LNCAP (cell line): ENCODE measurements at regions not wholly inside any gene's neighbourhood (a gene's known extent, or its start where the extent isn't known, plus 50 kb on each side); places are given as distances from the start of the nearest gene placed in this dataset.

Source experiments
- TF ChIP-seq, protein P1 (sequence below): fragments of 450-650 bp; IDR thresholded peaks from 2 replicates; pipeline ENCODE4 v1.5.1; 2017; ENCODE audit warnings: mild to moderate bottlenecking

DNA sequence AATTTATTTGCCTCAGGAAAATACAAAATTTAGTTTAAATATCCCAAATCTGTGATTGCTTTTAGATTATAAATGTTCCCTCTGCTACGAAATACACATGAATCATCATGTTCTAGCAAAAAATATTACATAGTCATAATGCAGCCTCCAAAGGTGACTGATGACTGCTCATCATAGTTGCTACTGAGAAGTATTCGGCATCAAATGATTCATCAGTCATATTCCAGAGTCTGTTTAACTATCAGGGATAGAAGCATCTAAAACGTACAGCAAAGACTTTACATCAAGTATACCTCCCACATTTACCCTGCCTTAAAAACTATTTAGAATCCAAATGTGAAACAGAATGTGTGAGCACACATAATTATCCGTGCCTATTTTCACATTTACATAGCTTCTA, 626.0 kb downstream of the CDH26 start:
- TF ChIP-seq, protein P1, sequence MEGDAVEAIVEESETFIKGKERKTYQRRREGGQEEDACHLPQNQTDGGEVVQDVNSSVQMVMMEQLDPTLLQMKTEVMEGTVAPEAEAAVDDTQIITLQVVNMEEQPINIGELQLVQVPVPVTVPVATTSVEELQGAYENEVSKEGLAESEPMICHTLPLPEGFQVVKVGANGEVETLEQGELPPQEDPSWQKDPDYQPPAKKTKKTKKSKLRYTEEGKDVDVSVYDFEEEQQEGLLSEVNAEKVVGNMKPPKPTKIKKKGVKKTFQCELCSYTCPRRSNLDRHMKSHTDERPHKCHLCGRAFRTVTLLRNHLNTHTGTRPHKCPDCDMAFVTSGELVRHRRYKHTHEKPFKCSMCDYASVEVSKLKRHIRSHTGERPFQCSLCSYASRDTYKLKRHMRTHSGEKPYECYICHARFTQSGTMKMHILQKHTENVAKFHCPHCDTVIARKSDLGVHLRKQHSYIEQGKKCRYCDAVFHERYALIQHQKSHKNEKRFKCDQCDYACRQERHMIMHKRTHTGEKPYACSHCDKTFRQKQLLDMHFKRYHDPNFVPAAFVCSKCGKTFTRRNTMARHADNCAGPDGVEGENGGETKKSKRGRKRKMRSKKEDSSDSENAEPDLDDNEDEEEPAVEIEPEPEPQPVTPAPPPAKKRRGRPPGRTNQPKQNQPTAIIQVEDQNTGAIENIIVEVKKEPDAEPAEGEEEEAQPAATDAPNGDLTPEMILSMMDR: no peak

DNA sequence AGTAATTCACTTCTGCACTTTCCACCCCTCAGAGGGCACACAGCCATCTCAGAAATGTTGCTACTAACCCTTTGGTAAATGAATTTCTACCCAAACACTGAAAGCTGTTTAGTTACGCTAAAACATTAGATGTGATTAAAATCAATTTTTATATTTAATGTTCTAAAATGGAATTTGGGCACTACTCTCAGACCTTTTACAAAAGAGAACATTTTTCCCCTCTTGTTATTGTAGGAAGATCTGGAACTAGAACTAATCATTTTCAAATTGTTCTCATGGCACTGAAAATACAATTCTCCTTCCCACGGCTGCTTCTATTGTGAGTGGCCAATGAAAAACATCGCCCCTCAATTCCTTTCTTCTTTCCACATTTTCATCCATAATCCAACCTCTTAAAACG, 627.4 kb downstream of the CDH26 start:
- TF ChIP-seq, protein P1: no peak

DNA sequence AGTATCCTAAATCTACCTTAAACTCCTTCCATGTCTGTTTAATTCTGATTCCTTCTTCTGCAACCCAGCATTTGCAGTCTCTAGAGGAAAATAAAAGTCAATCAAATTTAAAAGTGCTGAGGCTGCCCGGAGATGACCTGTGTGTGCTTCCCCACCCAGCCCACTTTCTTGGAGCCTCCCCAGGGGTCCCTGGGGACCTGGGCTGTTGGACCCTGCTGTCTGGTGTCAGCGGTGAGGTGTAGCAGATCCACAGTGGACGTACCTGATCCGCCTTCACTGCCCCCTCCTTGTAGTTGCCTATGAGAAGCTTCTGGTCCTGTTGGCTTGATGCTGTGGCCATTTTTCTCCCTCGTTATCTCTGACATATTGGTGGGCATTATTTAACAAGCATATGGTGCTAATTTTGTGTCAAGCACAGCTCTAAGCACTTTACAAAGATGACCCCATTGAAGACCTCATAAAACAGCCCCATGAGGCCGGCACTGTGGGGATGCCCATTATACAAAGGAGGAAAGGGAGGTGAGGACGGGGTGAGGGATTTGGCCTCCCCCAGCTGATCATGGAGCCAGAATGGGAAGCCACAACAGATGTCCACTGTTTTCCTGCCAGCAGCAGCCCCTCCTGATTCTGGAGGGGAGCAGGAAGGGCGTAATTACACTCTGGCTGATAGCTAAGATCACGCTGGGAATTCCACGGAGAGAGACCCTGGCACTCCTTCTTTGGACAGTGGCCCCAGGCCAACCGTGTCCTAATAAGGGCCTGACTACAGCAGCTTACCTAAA, 628.2 kb downstream of the CDH26 start:
- TF ChIP-seq, protein P1: no peak

DNA sequence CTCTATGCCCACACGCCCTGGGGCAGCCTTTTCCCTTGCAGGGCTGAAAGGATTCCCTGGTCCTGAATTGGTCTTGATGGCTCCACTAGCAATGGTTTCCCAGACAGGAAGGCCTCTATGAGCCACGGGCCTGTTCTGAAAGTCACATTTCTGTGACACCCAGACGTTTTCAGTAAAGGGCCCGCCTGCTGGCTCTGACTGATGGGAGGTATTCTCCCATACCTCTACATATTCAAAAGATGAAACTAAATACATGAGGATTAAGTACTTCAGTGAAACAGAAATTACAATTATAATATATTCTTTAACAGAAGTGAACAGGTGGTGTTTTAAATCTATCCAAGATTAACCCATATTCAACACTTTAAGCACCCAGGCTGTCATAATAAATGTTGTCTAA, 629.8 kb downstream of the CDH26 start:
- TF ChIP-seq, protein P1: no peak

DNA sequence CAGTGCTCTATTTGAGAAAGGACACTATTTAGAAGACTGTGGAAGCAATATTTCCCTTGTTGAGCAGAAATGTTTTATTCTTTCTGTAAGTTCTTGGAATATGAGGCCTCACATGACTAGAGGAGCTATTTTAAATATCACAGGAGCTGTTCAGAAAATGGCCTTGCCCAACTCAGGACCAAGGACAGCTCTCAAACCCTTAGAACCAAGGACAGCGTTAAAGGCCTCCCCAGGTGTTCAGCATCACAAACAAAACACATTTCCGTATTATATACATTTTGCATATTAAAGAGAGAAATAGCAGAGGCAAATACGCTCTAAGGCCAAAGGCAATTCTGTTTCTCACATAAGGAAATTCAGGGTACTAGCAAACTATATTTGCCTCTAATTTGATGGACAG, 631.4 kb downstream of the CDH26 start:
- TF ChIP-seq, protein P1: no peak

DNA sequence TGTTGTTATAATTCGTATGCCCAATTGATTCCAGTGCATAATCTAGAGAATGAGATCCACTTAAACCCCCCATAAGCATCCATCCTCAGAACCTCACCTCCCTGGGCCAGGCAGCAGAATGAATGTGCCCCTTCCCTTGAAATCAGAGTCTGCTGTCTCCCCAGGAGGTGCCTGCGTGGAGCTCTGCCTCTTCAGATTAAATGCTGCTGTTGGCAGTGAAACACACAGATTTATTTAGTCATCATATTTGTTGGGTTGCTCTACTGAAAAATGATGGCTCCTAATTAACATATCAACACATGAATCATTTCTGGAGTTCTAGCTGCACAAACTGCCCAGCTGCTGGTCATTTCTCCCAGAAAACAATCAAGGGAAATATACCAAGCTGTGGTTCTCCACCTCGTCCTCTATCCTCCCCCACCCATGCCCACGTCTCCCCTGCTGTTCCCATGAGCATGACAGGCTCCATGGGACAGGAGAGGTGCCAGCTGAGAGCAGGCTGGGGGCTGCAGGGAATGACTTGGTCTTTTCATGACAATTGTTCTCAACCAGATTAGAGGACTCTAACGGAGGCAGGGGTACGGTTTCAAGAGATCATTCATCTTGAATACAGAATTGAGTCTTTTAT, 633.1 kb downstream of the CDH26 start:
- TF ChIP-seq, protein P1: no peak

DNA sequence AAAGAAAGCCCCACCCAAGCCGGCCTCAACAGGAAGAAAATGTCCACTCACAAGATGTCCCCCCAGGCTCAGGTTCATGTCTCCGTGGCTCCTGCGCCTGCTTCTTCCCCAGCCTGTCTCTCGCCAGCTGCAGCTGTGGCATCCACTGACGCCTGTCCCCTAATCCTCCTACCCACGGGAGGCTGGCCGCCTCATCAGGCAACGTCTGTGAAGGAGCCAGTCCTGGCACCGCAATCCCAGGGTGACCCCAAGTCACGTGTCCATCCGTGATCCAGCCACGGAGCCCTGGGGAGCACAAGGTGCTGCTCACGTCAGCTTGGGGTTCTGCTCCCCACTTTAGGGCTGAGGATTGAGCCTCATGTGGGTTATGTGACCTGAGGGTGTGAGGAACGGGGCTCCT, 640.3 kb downstream of the CDH26 start:
- TF ChIP-seq, protein P1: no peak
